Erythroblast (primary cell): ENCODE measurements at regions not wholly inside any gene's neighbourhood (a gene's known extent, or its start where the extent isn't known, plus 50 kb on each side); places are given as distances from the start of the nearest gene placed in this dataset.

Experiments used
- DNase-seq, 2 experiments: peaks; one replicate each; lab custom pipeline; 2025; lab: John Stamatoyannopoulos, UW
- GATA1 ChIP-seq: IDR thresholded peaks from 2 replicates; pipeline ENCODE4 v1.6.1; 2011; ENCODE audit warnings: low read depth, mild to moderate bottlenecking, control low read depth, low read length, moderate library complexity
- POLR2A ChIP-seq: IDR thresholded peaks from 2 replicates; pipeline ENCODE4 v1.6.1; 2011; ENCODE audit warnings: mild to moderate bottlenecking, low read length

DNA sequence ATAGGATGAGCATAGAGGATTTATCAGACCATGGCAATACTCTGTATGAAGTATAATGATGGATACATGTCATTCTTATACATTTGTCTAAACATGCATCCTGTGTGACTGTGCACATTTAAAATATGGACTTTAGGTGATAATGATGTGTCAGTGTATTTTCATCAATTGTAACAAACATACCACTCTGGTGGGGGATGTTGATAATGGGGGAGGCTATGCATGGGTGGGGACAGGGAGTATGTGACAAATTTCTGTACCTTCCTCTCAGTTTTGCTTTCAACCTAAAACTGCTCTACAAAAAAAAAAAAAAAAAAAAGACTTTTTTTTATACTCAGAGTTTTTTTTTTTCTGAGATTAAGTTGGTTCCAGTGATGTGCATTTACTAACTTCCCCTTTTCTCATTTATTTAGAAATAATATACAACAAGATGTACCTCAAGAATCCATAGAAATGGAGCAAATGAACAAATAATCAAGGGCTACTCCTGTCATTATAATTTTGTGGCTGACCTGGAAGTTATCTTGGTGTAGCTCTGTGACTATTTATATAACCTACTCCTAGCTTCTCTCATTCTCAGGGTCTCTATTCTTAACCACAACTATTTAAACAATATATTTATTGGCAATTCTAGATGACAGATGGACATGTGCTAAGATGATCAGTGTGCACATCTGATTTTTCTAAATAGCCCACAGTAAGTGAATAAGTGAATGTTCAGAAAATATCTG is 108.9 kb upstream of the ITGA4 start:
- no peak for TF ChIP-seq POLR2A
- no peak for TF ChIP-seq GATA1
- peak in 1 of 2 experiments; percentile 26 for DNase-seq

DNA sequence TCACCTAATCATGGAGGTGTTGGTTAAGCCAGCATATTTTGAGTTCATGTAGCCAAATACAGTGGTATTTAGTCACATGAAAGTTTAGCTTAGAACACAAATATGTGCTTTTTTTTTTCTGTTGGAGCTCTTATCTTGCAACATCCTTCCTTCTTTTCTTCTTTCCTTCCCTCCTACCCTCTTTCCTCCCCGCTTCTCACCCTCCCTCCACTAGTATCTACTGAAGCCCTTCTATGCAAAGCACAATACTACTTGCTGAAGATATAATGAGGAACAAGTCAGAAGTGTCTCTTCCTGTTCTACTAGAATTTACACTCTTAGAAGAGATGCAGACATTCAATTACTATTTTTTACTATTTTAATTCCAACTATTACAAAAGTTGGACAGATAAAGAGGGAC is 105.0 kb upstream of the ITGA4 start:
- TF ChIP-seq POLR2A (no peak), GATA1 (no peak)
- no peak for DNase-seq

DNA sequence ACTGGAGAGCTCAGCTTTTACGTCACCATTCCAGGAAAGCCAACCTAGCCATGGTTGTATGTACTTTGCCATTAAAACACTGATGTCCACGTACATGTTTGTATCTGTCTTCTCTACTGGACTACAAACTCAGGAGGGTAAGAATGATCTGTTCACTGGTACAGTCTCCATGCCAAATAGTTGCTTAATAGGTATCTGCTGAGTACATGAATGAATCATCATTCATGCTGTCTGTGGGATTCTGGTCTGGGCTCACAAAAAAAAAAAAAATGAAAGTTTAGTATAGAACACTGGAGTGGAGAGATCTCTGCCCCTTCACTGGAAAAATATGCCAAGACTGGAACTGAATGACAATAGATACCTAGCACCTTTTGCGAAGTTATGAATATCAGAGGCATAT is 102.6 kb upstream of the ITGA4 start:
- DNase-seq, result no peak
- TF ChIP-seq POLR2A (no peak), GATA1 (no peak)

DNA sequence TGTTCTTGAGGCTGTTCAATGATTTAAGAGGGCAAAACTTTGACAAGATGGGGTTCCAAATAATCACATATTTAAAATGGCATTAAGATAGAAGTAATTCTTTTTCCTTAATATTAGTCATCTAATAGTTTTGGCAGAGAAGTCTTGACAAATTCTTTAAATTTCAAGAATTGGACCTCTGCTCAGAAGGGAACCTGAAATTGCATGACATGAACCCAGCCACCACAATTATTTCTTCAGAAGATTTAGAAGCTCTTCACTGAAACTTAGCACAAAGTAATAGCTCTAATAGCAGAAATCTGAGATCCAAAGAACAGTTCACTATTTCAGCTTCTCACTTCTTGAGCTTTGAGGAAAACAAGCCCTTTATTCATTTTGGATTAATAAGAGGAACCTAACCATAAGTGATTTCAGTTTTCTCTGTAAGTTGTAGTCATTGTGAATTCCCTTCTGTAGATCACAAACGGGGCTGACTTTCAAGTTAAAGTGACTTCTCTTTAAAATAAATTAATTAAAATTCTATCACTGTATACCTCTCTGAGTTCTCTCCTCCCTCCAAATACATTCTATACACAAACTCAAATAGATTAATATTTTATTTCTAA is 100.6 kb upstream of the ITGA4 start:
- no peak for DNase-seq
- TF ChIP-seq POLR2A, result no peak
- TF ChIP-seq GATA1, result no peak

DNA sequence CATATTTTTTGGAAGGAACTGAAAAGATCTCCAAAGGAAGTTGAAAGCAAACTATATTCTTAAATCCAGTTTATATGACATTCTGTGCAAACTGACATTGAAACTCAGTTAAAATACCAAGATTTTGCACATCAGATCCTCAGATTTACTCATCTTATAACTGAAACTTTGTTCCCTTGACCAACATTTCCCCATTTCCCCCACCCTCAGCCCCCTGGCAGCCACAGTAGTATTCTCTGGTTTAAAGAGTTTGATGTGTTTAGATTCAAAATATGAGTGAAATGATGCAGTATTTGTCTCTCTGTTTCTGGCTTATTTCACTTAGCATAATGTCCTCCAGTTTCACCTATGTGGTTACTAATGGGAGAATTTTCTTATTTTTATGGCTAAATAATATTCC is 99.2 kb upstream of the ITGA4 start:
- no peak for DNase-seq
- TF ChIP-seq GATA1 (no peak), POLR2A (no peak)

DNA sequence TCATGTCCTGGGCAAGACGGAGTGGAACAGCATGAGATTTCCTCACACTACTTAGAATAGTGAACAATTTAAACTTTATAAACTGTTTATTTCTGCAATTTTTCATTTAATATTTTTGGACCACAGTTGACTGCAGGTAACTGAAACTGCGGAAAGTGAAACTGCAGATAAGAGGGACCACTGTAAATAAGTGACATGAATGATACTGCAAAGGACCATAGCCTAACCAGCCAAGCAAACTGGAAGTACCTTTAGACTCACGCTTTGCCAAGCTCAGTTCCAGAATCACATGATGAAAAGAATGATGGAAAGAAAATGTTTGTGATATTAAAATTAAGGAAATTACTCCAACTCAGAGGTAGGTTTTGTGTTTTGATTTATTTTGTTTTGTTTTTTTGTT is 94.6 kb upstream of the ITGA4 start:
- peak; percentile 40 to 43 for DNase-seq
- TF ChIP-seq POLR2A (no peak), GATA1 (no peak)

DNA sequence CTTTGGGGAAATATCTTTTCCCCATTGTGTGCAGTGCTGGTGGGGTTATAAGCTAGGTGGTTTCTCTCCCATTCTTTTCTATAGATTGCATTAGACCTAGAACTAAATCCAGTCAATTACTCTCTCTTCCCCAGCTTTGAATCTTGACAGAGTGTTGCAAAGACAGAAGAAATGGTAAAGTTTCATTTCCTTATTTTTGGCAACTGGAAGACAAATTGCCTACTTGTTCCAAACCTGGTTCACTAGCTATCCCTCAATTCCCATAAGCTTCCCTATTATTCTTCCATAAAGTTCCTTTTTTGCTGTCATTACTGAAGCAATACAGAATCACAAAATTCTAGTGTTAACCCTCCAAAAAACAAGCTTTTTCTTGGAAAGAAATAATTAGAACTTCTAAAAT is 94.0 kb upstream of the ITGA4 start:
- TF ChIP-seq POLR2A, result no peak
- no peak for TF ChIP-seq GATA1
- no peak for DNase-seq

DNA sequence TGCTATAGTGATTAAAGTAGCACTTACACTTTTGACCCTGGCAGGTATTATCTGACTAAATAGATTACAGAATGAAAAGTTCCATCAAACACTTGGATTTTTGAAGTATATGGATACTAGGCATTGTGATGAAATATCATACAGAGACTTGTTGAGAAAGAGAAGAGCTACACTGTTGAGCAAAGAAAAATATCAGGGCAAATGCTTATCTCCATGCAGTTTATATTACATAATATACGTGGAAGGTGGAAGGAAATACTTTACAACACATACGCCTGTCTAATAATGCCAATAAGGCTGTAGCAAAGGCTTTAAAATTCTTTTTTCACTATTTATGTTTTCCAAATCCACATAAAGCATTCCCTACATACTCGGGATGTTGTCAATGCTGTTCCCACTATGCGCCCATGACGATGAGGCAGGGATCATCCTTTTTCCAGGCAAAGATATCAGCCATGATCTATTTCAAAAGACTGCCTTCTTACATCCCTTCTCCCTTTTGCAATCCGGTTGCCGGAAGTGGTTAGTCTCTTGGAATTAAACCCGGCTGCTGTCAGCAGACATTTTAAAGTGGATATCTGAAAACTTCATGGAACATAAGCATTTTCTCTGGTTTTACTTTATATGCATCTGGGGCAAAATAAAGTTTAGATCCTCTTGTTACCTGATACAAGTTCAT is 92.6 kb upstream of the ITGA4 start:
- TF ChIP-seq POLR2A (no peak), GATA1 (no peak)
- peak in 1 of 2 experiments; percentile 22 for DNase-seq

DNA sequence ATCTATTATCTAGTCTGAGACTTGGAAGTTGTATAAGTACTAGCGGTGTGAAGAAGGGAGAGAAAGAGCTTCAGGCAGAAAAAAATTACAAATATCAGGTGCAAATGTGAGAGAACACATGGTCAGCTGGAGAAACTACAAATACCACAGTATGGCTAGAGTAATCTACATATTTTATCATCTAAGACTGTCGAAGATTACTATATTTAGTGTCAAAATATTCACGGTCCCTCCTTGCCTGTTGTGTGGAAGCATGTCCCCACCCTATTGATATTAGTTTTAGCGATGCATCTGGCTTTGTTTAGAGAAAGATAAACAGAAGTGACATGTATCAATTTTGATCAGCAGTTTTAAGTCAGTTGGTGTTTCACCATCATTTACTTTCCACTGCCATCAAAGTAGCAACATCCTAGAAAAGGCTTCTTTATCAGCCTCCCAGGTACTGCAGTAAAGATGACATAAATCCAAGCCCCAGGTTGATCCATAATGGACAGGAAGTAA is 90.5 kb upstream of the ITGA4 start:
- peak; percentile 72 to 84 for DNase-seq
- TF ChIP-seq POLR2A (no peak), GATA1 (no peak)

DNA sequence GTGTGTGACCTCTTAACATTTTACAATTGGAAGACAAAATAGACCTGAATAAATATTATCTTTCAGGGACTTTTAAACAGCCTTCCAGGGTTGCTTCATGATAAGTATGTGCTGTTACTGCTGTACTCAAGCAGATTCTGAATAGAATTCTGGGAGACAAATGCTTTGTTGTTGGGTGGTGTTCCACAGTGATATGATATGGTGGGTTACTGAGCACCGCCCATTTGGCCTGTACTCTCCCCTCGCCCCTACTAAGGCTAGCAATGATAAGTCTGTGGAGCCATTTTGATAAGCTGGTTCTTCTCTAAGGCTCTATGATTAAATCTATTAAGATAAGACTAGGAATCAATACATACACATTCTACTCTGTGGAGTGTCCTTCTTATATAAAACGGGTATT is 89.8 kb upstream of the ITGA4 start:
- no peak for TF ChIP-seq GATA1
- peak; percentile 32 for TF ChIP-seq POLR2A
- DNase-seq, result peak; percentile 83 to 97

DNA sequence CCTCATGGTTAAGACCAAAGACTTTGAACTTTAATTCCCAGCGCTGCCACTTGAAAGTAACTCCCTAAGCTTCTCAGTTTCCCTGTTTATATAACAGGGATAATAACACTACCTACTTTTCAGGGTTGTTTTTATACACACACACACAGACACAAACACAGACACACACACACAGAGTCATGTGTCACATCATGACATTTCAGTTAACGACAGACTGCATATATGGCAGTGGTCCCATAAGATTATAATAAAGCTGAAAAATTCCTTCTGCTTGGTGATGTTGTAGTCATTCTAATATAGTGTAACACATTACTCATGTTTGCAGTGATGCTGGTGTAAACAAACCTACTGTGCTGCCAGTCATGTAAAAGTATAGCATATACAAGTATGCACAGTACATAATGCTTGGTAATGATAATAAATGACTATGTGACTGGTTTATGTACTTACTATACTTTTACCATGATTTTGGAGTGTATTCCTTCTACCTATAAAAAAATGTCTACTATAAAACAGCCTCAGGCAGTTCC is 89.2 kb upstream of the ITGA4 start:
- no peak for TF ChIP-seq POLR2A
- no peak for TF ChIP-seq GATA1

DNA sequence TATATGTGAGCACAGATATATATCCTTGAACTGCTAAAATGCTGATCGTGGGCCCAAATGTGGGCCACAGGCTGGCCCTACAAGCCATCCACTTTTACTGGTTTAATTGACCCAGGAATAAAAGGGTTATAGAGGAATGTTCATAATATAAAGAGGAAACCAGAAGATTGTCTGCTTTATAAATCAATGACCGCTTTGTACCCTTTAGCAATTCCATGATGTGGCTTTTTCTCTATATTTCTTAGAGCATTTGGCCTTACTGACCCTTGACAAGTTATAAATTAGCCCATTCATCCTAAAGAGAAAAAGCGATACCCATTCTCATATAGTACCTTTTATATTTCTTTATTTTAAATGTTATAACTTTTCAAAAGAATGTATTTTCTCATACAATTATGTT is 87.1 kb upstream of the ITGA4 start:
- TF ChIP-seq GATA1, result no peak
- TF ChIP-seq POLR2A, result no peak
- no peak for DNase-seq

More for the DNA sequence above, 89.2 kb upstream of the ITGA4 start:
- peak; percentile 79 to 87 for DNase-seq

DNA sequence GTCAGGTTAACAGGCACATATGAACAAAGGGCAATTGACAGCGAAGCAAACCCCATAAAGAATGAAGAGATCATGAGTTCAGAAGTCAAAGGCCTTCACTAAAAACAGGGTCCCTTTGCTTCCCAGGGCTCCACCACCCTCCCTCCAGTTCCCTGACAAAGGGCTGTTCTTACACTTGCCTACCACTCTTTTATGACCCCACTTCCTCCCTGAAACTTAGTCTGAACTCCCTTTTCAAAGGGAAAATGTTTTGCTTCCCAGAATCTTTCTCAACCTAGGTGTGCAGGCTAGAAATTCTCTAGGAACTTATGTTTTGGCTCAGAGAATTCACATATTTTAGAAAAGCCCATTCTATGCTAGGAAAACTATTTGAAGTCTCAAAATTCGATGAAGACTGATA is 86.0 kb upstream of the ITGA4 start:
- TF ChIP-seq GATA1, result no peak
- TF ChIP-seq POLR2A, result no peak
- no peak for DNase-seq

DNA sequence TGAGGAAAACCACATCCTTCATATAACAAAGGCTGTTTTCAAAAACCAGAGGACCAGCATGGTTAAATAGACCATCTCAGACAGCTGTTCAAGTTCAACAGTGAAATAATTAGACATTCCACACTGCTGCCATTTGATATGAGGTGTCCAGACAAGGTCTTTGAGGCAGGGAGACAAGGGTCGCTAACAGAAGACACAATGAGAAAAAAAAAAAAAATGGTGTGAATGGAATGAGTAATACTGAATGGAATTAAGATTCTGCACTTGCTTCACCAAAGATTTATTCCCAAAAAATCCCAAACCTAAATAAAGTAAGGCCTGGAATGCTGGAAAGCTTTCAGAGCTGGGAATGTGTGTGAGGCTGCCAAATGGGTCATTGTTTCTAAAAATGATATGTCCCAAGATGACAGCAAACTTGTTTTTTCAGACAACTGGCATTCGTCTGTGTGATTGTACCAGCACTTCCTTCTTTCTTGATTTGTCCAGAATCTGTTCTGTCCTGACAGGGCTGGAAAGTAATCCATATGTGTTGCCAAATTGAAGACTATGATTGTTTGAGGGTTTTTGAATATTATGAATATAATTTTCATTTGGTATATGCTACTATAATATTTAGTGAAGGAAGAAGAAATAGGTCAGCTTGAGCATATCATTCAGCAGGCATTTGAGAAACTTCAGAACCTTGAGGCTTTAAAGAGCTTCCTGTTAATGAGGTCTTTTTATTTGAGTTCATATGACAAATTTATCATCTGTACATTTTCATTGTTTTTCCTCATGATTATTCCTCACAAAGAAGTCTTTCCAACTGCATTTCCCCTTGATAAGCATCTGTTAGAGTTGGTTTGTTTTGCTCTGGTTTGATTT is 85.2 kb upstream of the ITGA4 start:
- no peak for TF ChIP-seq GATA1
- no peak for TF ChIP-seq POLR2A
- no peak for DNase-seq
